ENCODE measurements at regions not wholly inside any gene's neighbourhood (a gene's known extent, or its start where the extent isn't known, plus 50 kb on each side); places are given as distances from the start of the nearest gene placed in this dataset.

- no peak overlapping the region for H3K4me3 Mint-ChIP-seq
- no peak overlapping the region for H3K27ac Mint-ChIP-seq
- H3K9me3 Mint-ChIP-seq, result no peaks in the 10 kb centered on the region
- H3K36me3 Mint-ChIP-seq (ENCODE audit: low read depth), result no peaks in the 10 kb centered on the region
- H3K4me1 Mint-ChIP-seq, result no peaks in the 10 kb centered on the region
- H3K27me3 Mint-ChIP-seq (ENCODE audit: low read depth), result no peaks in the 10 kb centered on the region
- TF ChIP-seq CTCF (IDR thresholded peaks at IDR 0.05; ENCODE audit: unreplicated experiment in 3 of 3), result no peak
Measured at GRCh38 chr1:101102426-101103156, 77.0 kb upstream of the DPH5 start.

DNA sequence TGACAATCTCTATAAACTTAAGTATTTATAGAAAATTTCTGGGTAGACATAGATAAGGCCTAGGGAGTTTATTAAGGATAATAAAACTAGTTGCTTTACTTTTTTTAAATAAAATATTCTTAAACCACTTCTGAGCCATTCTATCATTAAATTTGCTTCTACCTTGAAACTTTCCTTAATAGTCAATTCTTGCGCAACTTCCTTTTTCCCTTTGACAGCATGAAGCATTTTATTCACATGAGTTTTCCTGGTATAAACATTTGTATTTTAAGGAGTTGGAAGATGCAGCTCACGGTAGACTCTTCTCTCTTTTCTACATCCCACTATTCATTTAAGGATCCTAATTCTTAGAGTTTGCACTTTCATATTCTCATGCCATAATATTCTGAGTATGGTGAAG, 75.8 kb upstream of the DPH5 start:
- H3K36me3 Mint-ChIP-seq (ENCODE audit: low read depth), result no peaks in the 10 kb centered on the region
- peaks cover 2% of the 10 kb centered on the region for H3K9me3 Mint-ChIP-seq
- TF ChIP-seq CTCF (IDR thresholded peaks at IDR 0.05; ENCODE audit: unreplicated experiment in 3 of 3), result no peak
- H3K27ac Mint-ChIP-seq, result no peak overlapping the region
- H3K4me1 Mint-ChIP-seq, result no peaks in the 10 kb centered on the region
- no peaks in the 10 kb centered on the region for H3K27me3 Mint-ChIP-seq (ENCODE audit: low read depth)
- H3K4me3 Mint-ChIP-seq, result no peak overlapping the region

GRCh38 chr1:101100674-101101073, 75.1 kb upstream of the DPH5 start:
- Mint-ChIP-seq H3K4me1 (no peaks in the 10 kb centered on the region), H3K9me3 (peaks cover 2% of the 10 kb centered on the region), H3K4me3 (no peak overlapping the region), H3K27ac (no peak overlapping the region), H3K36me3 (ENCODE audit: low read depth) (no peaks in the 10 kb centered on the region), H3K27me3 (ENCODE audit: low read depth) (no peaks in the 10 kb centered on the region)
- TF ChIP-seq CTCF (IDR thresholded peaks at IDR 0.05; ENCODE audit: unreplicated experiment in 3 of 3), result no peak

DNA sequence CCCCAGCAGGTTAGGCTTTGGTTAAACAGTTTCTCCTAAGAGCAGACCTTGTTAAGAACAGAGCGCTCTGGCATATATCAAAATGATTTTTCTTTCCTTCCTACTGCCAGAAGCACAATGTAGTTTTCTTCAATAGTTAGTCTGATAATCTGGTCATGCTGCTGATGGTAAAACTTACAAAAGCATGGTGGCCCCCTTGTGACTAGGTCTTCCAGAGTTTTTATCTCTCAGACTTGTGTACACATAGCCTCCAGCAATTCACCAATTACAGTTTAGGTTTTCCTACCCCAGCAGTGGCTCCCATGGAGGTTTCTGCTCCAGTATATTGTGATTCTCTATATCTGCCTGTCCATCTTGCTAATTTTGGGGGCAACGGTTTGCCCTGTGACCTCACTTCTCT, 73.3 kb upstream of the DPH5 start:
- Mint-ChIP-seq H3K27me3 (ENCODE audit: low read depth) (no peaks in the 10 kb centered on the region), H3K9me3 (peaks cover 2% of the 10 kb centered on the region), H3K4me3 (no peak overlapping the region), H3K36me3 (ENCODE audit: low read depth) (no peaks in the 10 kb centered on the region), H3K4me1 (no peaks in the 10 kb centered on the region), H3K27ac (no peak overlapping the region)
- TF ChIP-seq CTCF (IDR thresholded peaks at IDR 0.05; ENCODE audit: unreplicated experiment in 3 of 3), result no peak

DNA sequence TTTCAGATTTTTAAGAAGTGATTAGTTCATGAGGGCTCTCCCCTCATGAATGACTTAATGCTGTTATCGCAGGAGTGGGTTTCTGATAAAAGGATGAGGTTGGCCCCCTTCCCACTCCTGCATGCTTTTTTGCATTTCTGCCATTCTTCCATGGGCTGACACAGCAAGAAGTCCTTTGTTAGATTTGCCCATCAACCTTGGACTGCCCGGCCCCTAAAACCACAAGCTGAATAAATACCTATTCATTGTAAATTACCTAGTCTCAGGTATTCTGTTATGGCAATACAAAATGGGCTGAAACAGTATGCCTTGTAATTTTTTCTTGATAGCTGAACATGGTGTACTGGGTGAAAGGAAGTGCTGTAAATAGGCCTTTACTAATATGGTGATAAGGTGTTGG, 72.7 kb upstream of the DPH5 start:
- Mint-ChIP-seq H3K27me3 (ENCODE audit: low read depth) (no peaks in the 10 kb centered on the region), H3K9me3 (peaks cover 2% of the 10 kb centered on the region), H3K4me3 (no peak overlapping the region), H3K4me1 (no peaks in the 10 kb centered on the region), H3K36me3 (ENCODE audit: low read depth) (no peaks in the 10 kb centered on the region), H3K27ac (no peak overlapping the region)
- TF ChIP-seq CTCF (IDR thresholded peaks at IDR 0.05; ENCODE audit: unreplicated experiment in 3 of 3), result no peak

DNA sequence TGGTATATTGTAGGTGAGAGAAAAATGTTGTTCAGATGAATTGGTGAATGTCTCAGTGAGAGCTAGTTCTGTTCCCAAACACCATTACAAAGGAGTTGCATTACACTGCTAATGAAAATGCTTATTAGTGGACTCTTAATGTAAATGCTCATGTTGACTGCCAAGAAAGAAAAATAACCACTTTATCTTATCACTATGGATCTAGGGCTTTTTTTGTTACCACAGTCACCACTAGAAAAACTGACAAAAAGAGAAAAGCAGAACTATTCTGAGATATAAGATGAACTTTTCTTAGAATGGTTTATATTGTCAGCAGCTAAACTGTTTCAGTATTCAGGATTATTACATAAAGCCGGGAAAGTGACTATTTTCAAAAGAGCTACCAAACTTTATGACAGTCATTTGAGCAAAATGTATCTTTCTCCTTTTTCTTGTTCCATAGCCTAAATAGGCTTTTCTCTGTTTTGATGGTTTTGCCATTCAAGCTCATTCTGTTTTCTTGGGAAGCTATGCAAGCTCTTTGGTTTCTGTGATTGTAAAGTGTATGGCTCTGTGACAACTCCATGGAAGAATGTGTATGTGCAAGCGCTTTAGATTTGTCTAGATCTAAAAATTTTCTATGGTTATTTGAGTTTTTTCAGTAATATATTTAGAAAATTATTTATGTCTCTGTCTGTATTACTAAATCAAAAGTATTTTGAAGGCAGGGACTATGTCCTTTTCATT, 64.2 kb upstream of the DPH5 start:
- no peaks in the 10 kb centered on the region for H3K36me3 Mint-ChIP-seq (ENCODE audit: low read depth)
- no peak overlapping the region for H3K4me3 Mint-ChIP-seq
- no peak for TF ChIP-seq CTCF (IDR thresholded peaks at IDR 0.05; ENCODE audit: unreplicated experiment in 3 of 3)
- peaks cover 2% of the 10 kb centered on the region for H3K9me3 Mint-ChIP-seq
- H3K27ac Mint-ChIP-seq, result no peak overlapping the region
- no peaks in the 10 kb centered on the region for H3K4me1 Mint-ChIP-seq
- no peaks in the 10 kb centered on the region for H3K27me3 Mint-ChIP-seq (ENCODE audit: low read depth)

Data from nephron (organoid).